ENCODE measurements at regions not wholly inside any gene's neighbourhood (a gene's known extent, or its start where the extent isn't known, plus 50 kb on each side); places are given as distances from the start of the nearest gene placed in this dataset.

- TF ChIP-seq, protein P1, sequence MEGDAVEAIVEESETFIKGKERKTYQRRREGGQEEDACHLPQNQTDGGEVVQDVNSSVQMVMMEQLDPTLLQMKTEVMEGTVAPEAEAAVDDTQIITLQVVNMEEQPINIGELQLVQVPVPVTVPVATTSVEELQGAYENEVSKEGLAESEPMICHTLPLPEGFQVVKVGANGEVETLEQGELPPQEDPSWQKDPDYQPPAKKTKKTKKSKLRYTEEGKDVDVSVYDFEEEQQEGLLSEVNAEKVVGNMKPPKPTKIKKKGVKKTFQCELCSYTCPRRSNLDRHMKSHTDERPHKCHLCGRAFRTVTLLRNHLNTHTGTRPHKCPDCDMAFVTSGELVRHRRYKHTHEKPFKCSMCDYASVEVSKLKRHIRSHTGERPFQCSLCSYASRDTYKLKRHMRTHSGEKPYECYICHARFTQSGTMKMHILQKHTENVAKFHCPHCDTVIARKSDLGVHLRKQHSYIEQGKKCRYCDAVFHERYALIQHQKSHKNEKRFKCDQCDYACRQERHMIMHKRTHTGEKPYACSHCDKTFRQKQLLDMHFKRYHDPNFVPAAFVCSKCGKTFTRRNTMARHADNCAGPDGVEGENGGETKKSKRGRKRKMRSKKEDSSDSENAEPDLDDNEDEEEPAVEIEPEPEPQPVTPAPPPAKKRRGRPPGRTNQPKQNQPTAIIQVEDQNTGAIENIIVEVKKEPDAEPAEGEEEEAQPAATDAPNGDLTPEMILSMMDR (IDR thresholded peaks at IDR 0.05): no peak
- no peak for TF ChIP-seq POLR2AphosphoS5 (IDR thresholded peaks at IDR 0.05; ENCODE audit: insufficient read depth in 1 of 2, low read depth in 1 of 2)
- TF ChIP-seq POLR2A (IDR thresholded peaks at IDR 0.05): no peak
These were observed 54.6 kb upstream of the BMPER start for GRCh38 chr7:33850768-33851167.
